HepG2 (cell line): ENCODE measurements at regions not wholly inside any gene's neighbourhood (a gene's known extent, or its start where the extent isn't known, plus 50 kb on each side); places are given as distances from the start of the nearest gene placed in this dataset.
"Not testable (repeated sequence)": the region's sequence is repeated elsewhere in the genome, so short reads cannot be mapped to it uniquely, and the experiment has no call there.

ENCODE experiments used
- ARID5B ChIP-seq: IDR thresholded peaks from 2 replicates; pipeline ENCODE4 v1.4.0; 2020; ENCODE audit warnings: mild to moderate bottlenecking, missing genetic modification reagents
- CTCF ChIP-seq: sonication (generic); formaldehyde crosslinking; IDR thresholded peaks from 2 replicates; pipeline ENCODE4 v1.5.0; 2020; ENCODE audit warnings: mild to moderate bottlenecking, missing genetic modification reagents, moderate library complexity
- E2F1 ChIP-seq: sonication (generic); formaldehyde crosslinking; IDR thresholded peaks from 2 replicates; pipeline ENCODE4 v1.5.0; 2020; ENCODE audit warnings: missing genetic modification reagents
- HCFC1 ChIP-seq: fragments of 150-350 bp; IDR thresholded peaks from 2 replicates; pipeline ENCODE4 v1.6.1; 2014; ENCODE audit warnings: low read depth, low read length
- LBX2 ChIP-seq: sonication (generic); formaldehyde crosslinking; IDR thresholded peaks from 2 replicates; pipeline ENCODE4 v1.5.0; 2020; ENCODE audit warnings: missing genetic modification reagents, mild to moderate bottlenecking, borderline replicate concordance
- REST ChIP-seq, 2 experiments: IDR thresholded peaks; 2 replicates each; pipeline ENCODE4 v1.6.1; 2011 to 2012; ENCODE audit warnings: low read length in 2 of 2, borderline replicate concordance in 1 of 2, low read depth in 1 of 2, mild to moderate bottlenecking in 1 of 2, moderate library complexity in 1 of 2
- RXRA ChIP-seq: sonication (generic); formaldehyde crosslinking; IDR thresholded peaks from 2 replicates; pipeline ENCODE4 v1.5.1; 2020; ENCODE audit warnings: missing genetic modification reagents
- SALL2 ChIP-seq: sonication (generic); formaldehyde crosslinking; IDR thresholded peaks from 2 replicates; pipeline ENCODE4 v1.8.1; 2023; ENCODE audit warnings: mild to moderate bottlenecking, missing genetic modification reagents, inconsistent platforms
- SRF ChIP-seq: IDR thresholded peaks from 2 replicates; pipeline ENCODE4 v1.6.1; 2011; ENCODE audit warnings: mild to moderate bottlenecking, low read depth, low read length, moderate library complexity
- ZNF503 ChIP-seq: sonication (generic); formaldehyde crosslinking; IDR thresholded peaks from 2 replicates; pipeline ENCODE4 v1.4.0; 2020; ENCODE audit warnings: missing genetic modification reagents

- not testable (repeated sequence) for TF ChIP-seq SRF; REST (IDR thresholded peaks at IDR 0.05; ENCODE audit: borderline replicate concordance in 1 of 2, low read depth in 1 of 2, low read length in 2 of 2); CTCF (CRISPR knock-in tag); ARID5B (CRISPR knock-in tag); RXRA (CRISPR knock-in tag); ZNF503; LBX2 (CRISPR knock-in tag); E2F1 (CRISPR knock-in tag); HCFC1; SALL2 (CRISPR knock-in tag)
Measured at GRCh38 chr1:196108990-196109389, 499.2 kb downstream of the KCNT2 start.
